Effector memory CD8-positive, alpha-beta T cell (primary cell): ENCODE measurements at regions not wholly inside any gene's neighbourhood (a gene's known extent, or its start where the extent isn't known, plus 50 kb on each side); places are given as distances from the start of the nearest gene placed in this dataset.

Experiments used
- ATAC-seq: fragments of 150-1000 bp; cut with Tn5 transposase; replicated peaks from 2 replicates; pipeline ENCODE4 v1.10.0; 2021; ENCODE audit warnings: mild to moderate bottlenecking, moderate library complexity
- DNase-seq, 3 experiments: peaks; one replicate each; pipeline ENCODE4 v3.0.0; 2021
- H3K27ac Mint-ChIP-seq, 2 donors: one replicate each; pipeline ENCODE4 v1.8.0; 2022; ENCODE audit warnings: mild to moderate bottlenecking in 2 of 2, mixed read lengths in 2 of 2, moderate library complexity in 2 of 2
- H3K27me3 Mint-ChIP-seq, 2 donors: one replicate each; pipeline ENCODE4 v1.8.0; 2022; ENCODE audit warnings: mixed read lengths in 2 of 2
- H3K36me3 Mint-ChIP-seq: one replicate; pipeline ENCODE4 v1.8.0; 2022; ENCODE audit warnings: mild to moderate bottlenecking, moderate library complexity, mixed read lengths; ENCODE audit not compliant: insufficient read depth
- H3K4me1 Mint-ChIP-seq, 2 donors: one replicate each; pipeline ENCODE4 v1.8.0; 2022; ENCODE audit warnings: low read depth in 2 of 2, mixed read lengths in 2 of 2
- H3K4me3 Mint-ChIP-seq, 2 donors: one replicate each; pipeline ENCODE4 v1.8.0; 2022; ENCODE audit warnings: mild to moderate bottlenecking in 2 of 2, mixed read lengths in 2 of 2, moderate library complexity in 2 of 2
- H3K9me3 Mint-ChIP-seq, 2 donors: one replicate each; pipeline ENCODE4 v1.8.0; 2022; ENCODE audit warnings: mixed read lengths in 2 of 2

GRCh38 chr12:111175396-111176094 is 193.3 kb downstream of the PHETA1 start:
- ATAC-seq: no peak
- Mint-ChIP-seq H3K9me3 (no peaks in the 10 kb centered on the region), H3K4me3 (no peak overlapping the region), H3K27me3 (peaks cover 65 to 79% of the 10 kb centered on the region in 2 donors), H3K4me1 (no peaks in the 10 kb centered on the region), H3K36me3 (peaks cover 2% of the 10 kb centered on the region), H3K27ac (no peak overlapping the region)
- DNase-seq: no peak

GRCh38 chr12:111174961-111175345 is 193.9 kb downstream of the PHETA1 start:
- no peaks in the 10 kb centered on the region for H3K9me3 Mint-ChIP-seq
- H3K36me3 Mint-ChIP-seq: peaks cover 2% of the 10 kb centered on the region
- no peak for ATAC-seq

GRCh38 chr12:111174251-111174960 is 194.5 kb downstream of the PHETA1 start:
- ATAC-seq: no peak
- peaks cover 62 to 79% of the 10 kb centered on the region in 2 donors for H3K27me3 Mint-ChIP-seq
- peaks cover 2% of the 10 kb centered on the region for H3K36me3 Mint-ChIP-seq
- no peaks in the 10 kb centered on the region for H3K4me1 Mint-ChIP-seq
- H3K4me3 Mint-ChIP-seq: no peak overlapping the region
- H3K9me3 Mint-ChIP-seq: no peaks in the 10 kb centered on the region
- DNase-seq: no peak
- no peak overlapping the region for H3K27ac Mint-ChIP-seq

More at GRCh38 chr12:111174961-111175345, 193.9 kb downstream of the PHETA1 start:
- no peaks in the 10 kb centered on the region for H3K4me1 Mint-ChIP-seq
- no peak for DNase-seq
- no peak overlapping the region for H3K4me3 Mint-ChIP-seq
- H3K27ac Mint-ChIP-seq: no peak overlapping the region
- peaks cover 62 to 79% of the 10 kb centered on the region in 2 donors for H3K27me3 Mint-ChIP-seq

- Mint-ChIP-seq H3K9me3 (no peaks in the 10 kb centered on the region), H3K4me1 (no peaks in the 10 kb centered on the region), H3K27ac (no peak overlapping the region), H3K4me3 (no peak overlapping the region), H3K36me3 (peaks cover 2% of the 10 kb centered on the region), H3K27me3 (peaks cover 62 to 79% of the 10 kb centered on the region in 2 donors)
- DNase-seq (no peak), ATAC-seq (no peak)
Observed at GRCh38 chr12:111173836-111174235, 195.1 kb downstream of the PHETA1 start.

GRCh38 chr12:111173391-111173790 is 195.5 kb downstream of the PHETA1 start:
- DNase-seq (no peak), ATAC-seq (no peak)
- no peak overlapping the region for H3K27ac Mint-ChIP-seq
- H3K27me3 Mint-ChIP-seq: peaks cover 57 to 79% of the 10 kb centered on the region in 2 donors
- peaks cover 2% of the 10 kb centered on the region for H3K36me3 Mint-ChIP-seq
- no peak overlapping the region for H3K4me3 Mint-ChIP-seq
- no peaks in the 10 kb centered on the region for H3K9me3 Mint-ChIP-seq
- peaks cover 0 to 1% of the 10 kb centered on the region in 2 donors for H3K4me1 Mint-ChIP-seq

DNA sequence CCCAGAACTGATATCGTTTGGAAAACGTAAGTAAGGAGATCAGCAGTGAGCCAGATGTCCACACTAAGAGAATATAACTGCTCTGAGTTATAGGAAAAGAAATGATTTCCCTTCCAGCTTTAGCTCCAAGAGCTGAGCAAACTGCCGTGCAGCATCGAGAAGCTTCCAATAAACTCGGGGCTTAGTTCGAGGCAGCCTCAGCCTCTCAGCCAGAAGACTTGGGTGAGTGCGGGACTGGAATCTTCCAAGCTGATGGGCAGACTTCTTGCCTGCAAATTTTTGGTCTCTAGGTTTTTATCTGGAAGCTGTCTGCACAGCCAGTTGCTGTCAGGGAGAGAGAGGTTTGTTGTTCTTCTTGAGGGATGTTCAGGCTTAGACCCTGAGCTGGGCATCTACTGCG is 196.1 kb downstream of the PHETA1 start:
- no peak overlapping the region for H3K27ac Mint-ChIP-seq
- H3K4me3 Mint-ChIP-seq: no peak overlapping the region
- H3K9me3 Mint-ChIP-seq: no peaks in the 10 kb centered on the region
- ATAC-seq (no peak), DNase-seq (no peak)
- peaks cover 0 to 5% of the 10 kb centered on the region in 2 donors for H3K4me1 Mint-ChIP-seq
- peaks cover 51 to 79% of the 10 kb centered on the region in 2 donors for H3K27me3 Mint-ChIP-seq
- H3K36me3 Mint-ChIP-seq: peaks cover 2% of the 10 kb centered on the region

GRCh38 chr12:111171832-111172231 is 197.1 kb downstream of the PHETA1 start:
- Mint-ChIP-seq H3K27ac (no peak overlapping the region), H3K4me3 (no peak overlapping the region), H3K27me3 (peaks cover 48 to 77% of the 10 kb centered on the region in 2 donors), H3K36me3 (no peaks in the 10 kb centered on the region), H3K9me3 (no peaks in the 10 kb centered on the region), H3K4me1 (peaks cover 0 to 5% of the 10 kb centered on the region in 2 donors)
- no peak for DNase-seq
- no peak for ATAC-seq

DNA sequence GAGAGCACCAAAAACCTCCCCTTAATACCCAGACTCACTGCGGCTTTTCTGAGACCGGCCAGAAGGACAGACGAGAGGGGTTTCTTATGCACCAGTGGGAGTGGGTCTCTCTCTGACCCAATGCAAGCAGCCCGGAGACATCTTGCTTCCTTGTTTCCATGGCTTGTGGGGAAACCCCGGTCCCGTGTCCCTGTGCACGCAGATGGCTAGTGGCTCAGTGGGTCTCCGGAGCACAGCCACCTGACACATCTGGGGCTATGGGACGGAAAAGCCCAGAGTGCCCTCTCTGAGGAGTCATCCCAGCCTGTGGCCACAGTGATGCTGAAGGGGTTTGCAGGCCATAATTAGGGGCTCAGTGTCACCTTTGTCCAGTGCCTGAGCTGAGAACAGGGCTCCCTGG is 197.6 kb downstream of the PHETA1 start:
- peaks cover 0 to 5% of the 10 kb centered on the region in 2 donors for H3K4me1 Mint-ChIP-seq
- no peaks in the 10 kb centered on the region for H3K36me3 Mint-ChIP-seq
- H3K27me3 Mint-ChIP-seq: peaks cover 43 to 77% of the 10 kb centered on the region in 2 donors
- no peak overlapping the region for H3K4me3 Mint-ChIP-seq
- DNase-seq (no peak), ATAC-seq (no peak)
- H3K9me3 Mint-ChIP-seq: no peaks in the 10 kb centered on the region
- H3K27ac Mint-ChIP-seq: no peak overlapping the region

DNA sequence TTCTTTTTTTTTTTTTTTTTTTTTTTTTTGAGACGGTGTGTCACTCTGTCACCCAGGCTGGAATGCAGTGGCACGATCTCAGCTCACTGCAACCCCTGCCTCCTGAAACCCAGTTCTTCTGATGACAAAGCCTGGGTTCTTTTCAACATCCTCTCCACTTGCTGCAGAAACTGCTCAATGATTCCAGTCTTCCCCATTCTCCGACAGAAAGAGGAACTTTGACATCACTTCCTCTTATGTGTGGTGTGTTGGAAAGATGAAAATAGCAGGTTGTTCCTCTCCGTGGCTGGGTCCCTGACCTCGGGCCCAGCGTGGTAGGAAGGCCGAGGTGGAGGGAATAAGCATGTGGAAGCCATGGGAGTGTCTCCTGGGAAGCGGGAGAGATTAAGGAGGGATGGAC is 198.4 kb downstream of the PHETA1 start:
- peaks cover 0 to 5% of the 10 kb centered on the region in 2 donors for H3K4me1 Mint-ChIP-seq
- no peaks in the 10 kb centered on the region for H3K9me3 Mint-ChIP-seq
- DNase-seq (no peak), ATAC-seq (no peak)
- no peak overlapping the region for H3K4me3 Mint-ChIP-seq
- peaks cover 38 to 74% of the 10 kb centered on the region in 2 donors for H3K27me3 Mint-ChIP-seq
- no peak overlapping the region for H3K27ac Mint-ChIP-seq
- no peaks in the 10 kb centered on the region for H3K36me3 Mint-ChIP-seq

GRCh38 chr12:111169456-111169855 is 199.4 kb downstream of the PHETA1 start:
- no peak for ATAC-seq
- Mint-ChIP-seq H3K4me3 (no peak overlapping the region), H3K9me3 (no peaks in the 10 kb centered on the region), H3K36me3 (no peaks in the 10 kb centered on the region), H3K27me3 (peaks cover 38 to 68% of the 10 kb centered on the region in 2 donors), H3K27ac (no peak overlapping the region), H3K4me1 (peaks cover 0 to 5% of the 10 kb centered on the region in 2 donors)
- DNase-seq: no peak

DNA sequence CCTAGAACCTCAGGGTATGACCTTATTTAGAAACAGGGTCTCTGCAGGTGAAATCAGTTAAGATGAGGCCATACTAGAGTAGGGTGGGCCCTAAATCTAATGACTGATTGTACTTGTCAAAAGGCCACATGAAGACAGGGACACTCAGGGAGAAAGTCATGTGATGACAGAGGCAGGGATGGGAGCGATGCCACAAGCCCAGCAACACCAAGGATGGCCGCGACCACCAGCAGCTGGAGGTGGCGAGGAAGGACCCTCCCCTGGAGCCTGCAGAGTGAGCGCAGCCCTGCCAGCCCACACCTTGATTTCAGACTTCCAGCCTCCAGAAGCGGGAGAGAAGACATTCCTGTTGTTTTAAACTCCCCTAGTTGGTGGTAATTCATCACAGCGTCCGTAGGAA is 199.9 kb downstream of the PHETA1 start:
- peaks cover 37 to 65% of the 10 kb centered on the region in 2 donors for H3K27me3 Mint-ChIP-seq
- no peaks in the 10 kb centered on the region for H3K36me3 Mint-ChIP-seq
- H3K9me3 Mint-ChIP-seq: no peaks in the 10 kb centered on the region
- H3K4me3 Mint-ChIP-seq: no peak overlapping the region
- no peak for ATAC-seq
- no peak overlapping the region for H3K27ac Mint-ChIP-seq
- no peak for DNase-seq
- peaks cover 0 to 5% of the 10 kb centered on the region in 2 donors for H3K4me1 Mint-ChIP-seq

- Mint-ChIP-seq H3K36me3 (no peaks in the 10 kb centered on the region), H3K27ac (peak overlapping the region in 1 of 2 donors; percentile 23), H3K27me3 (peaks cover 37 to 65% of the 10 kb centered on the region in 2 donors), H3K4me1 (peaks cover 0 to 5% of the 10 kb centered on the region in 2 donors), H3K4me3 (no peak overlapping the region), H3K9me3 (no peaks in the 10 kb centered on the region)
- no peak for ATAC-seq
- no peak for DNase-seq
Observed at GRCh38 chr12:111168009-111168900, 200.6 kb downstream of the PHETA1 start.

- Mint-ChIP-seq H3K27me3 (peaks cover 37 to 68% of the 10 kb centered on the region in 2 donors), H3K36me3 (no peaks in the 10 kb centered on the region), H3K4me3 (no peak overlapping the region), H3K4me1 (peaks cover 0 to 5% of the 10 kb centered on the region in 2 donors), H3K27ac (no peak overlapping the region), H3K9me3 (no peaks in the 10 kb centered on the region)
- no peak for ATAC-seq
- no peak for DNase-seq
Observed at GRCh38 chr12:111166779-111167540, 201.9 kb downstream of the PHETA1 start.
